OCI-LY1 (cell line): ENCODE measurements at regions not wholly inside any gene's neighbourhood (a gene's known extent, or its start where the extent isn't known, plus 50 kb on each side); places are given as distances from the start of the nearest gene placed in this dataset.

Experiments
- H2AFZ ChIP-seq: fragments of 200-600 bp; sonication (generic), shearing (Covaris generic); 2 replicates; pipeline ENCODE4 v1.6.0; 2014; ENCODE audit warnings: antibody characterized with exemption, mild to moderate bottlenecking, low read length
- H3F3A ChIP-seq: fragments of 200-600 bp; sonication (generic), shearing (Covaris generic); 2 replicates; pipeline ENCODE4 v1.6.0; 2014; ENCODE audit warnings: mild to moderate bottlenecking, antibody characterized with exemption, low read length, moderate library complexity; ENCODE audit not compliant: insufficient read depth
- H3K27ac ChIP-seq: fragments of 200-600 bp; sonication (generic); 2 replicates; pipeline ENCODE4 v1.5.1; 2014; ENCODE audit warnings: low read length, mixed run types, mild to moderate bottlenecking, low read depth; ENCODE audit not compliant: poor library complexity, severe bottlenecking
- H3K27me3 ChIP-seq: fragments of 200-600 bp; sonication (generic); 2 replicates; pipeline ENCODE4 v1.6.0; 2014; ENCODE audit warnings: antibody characterized with exemption, mild to moderate bottlenecking, low read length, moderate library complexity; ENCODE audit not compliant: insufficient read depth
- H3K36me3 ChIP-seq: fragments of 200-600 bp; sonication (generic); 2 replicates; pipeline ENCODE4 v1.6.1; 2014; ENCODE audit warnings: mild to moderate bottlenecking, antibody characterized with exemption, low read length, moderate library complexity, mixed read lengths; ENCODE audit not compliant: insufficient read depth
- H3K4me1 ChIP-seq: fragments of 200-600 bp; sonication (generic); 2 replicates; pipeline ENCODE4 v1.5.1; 2014; ENCODE audit warnings: mild to moderate bottlenecking, low read length, moderate library complexity; ENCODE audit not compliant: insufficient read depth, severe bottlenecking
- H3K4me2 ChIP-seq: fragments of 200-600 bp; sonication (generic), shearing (Covaris generic); 2 replicates; pipeline ENCODE4 v1.6.1; 2014; ENCODE audit warnings: low read length
- H3K4me3 ChIP-seq: fragments of 200-600 bp; sonication (generic); 2 replicates; pipeline ENCODE4 v1.5.1; 2014; ENCODE audit warnings: low read length, low read depth, mild to moderate bottlenecking, mixed read lengths; ENCODE audit not compliant: poor library complexity, severe bottlenecking
- H3K79me2 ChIP-seq: fragments of 200-600 bp; shearing (Covaris generic); 2 replicates; pipeline ENCODE4 v1.6.1; 2016; ENCODE audit warnings: mixed run types, low read length, mixed read lengths; ENCODE audit not compliant: insufficient read depth
- H3K9ac ChIP-seq: fragments of 200-600 bp; sonication (generic), shearing (Covaris generic); 2 replicates; pipeline ENCODE4 v1.6.1; 2014; ENCODE audit warnings: mild to moderate bottlenecking, low read length, mixed read lengths
- H3K9me2 ChIP-seq: fragments of 200-600 bp; sonication (generic), shearing (Covaris generic); 2 replicates; pipeline ENCODE4 v1.6.1; 2014; ENCODE audit warnings: low read depth, mild to moderate bottlenecking, low read length, mixed read lengths
- H3K9me3 ChIP-seq: fragments of 200-600 bp; shearing (Covaris generic); 2 replicates; pipeline ENCODE4 v1.6.1; 2014; ENCODE audit warnings: low read length, mixed read lengths
- H4K20me1 ChIP-seq: fragments of 200-600 bp; sonication (generic), shearing (Covaris generic); 2 replicates; pipeline ENCODE4 v1.6.0; 2016; ENCODE audit warnings: mild to moderate bottlenecking, low read length; ENCODE audit not compliant: insufficient read depth
- CTCF ChIP-seq: fragments of 200-600 bp; sonication (generic), shearing (Covaris generic); IDR thresholded peaks from 2 replicates; pipeline ENCODE4 v1.5.1; 2017; ENCODE audit warnings: mild to moderate bottlenecking, antibody characterized with exemption, low read length, moderate library complexity, mixed read lengths
- EZH2 ChIP-seq: fragments of 200-600 bp; sonication (generic), shearing (Covaris generic); IDR thresholded peaks from 2 replicates; pipeline ENCODE4 v1.8.0; 2017; ENCODE audit warnings: borderline replicate concordance, mixed run types, mild to moderate bottlenecking, antibody characterized with exemption, low read length, moderate library complexity, mixed read lengths

- Histone ChIP-seq H3K4me1 (no peaks in the 10 kb centered on the region), H3K79me2 (no peaks in the 10 kb centered on the region), H4K20me1 (no peaks in the 10 kb centered on the region), H3K4me2 (no peak overlapping the region), H3K27me3 (no peaks in the 10 kb centered on the region), H3K4me3 (no peak overlapping the region), H3K9me3 (no peaks in the 10 kb centered on the region), H3K27ac (no peak overlapping the region), H3K9me2 (no peaks in the 10 kb centered on the region), H3K36me3 (no peaks in the 10 kb centered on the region), H3F3A (no peaks in the 10 kb centered on the region), H2AFZ (no peak overlapping the region), H3K9ac (no peak overlapping the region)
- TF ChIP-seq EZH2 (no peak), CTCF (no peak)
Measured at GRCh38 chr14:21807975-21808374, 134.4 kb upstream of the OR4E1 start.

GRCh38 chr14:21804981-21805380 lies 131.4 kb upstream of the OR4E1 start:
- no peaks in the 10 kb centered on the region for H3K9me2 ChIP-seq
- H3K4me1 ChIP-seq: no peaks in the 10 kb centered on the region
- H4K20me1 ChIP-seq: no peaks in the 10 kb centered on the region
- H3K36me3 ChIP-seq: no peaks in the 10 kb centered on the region
- H2AFZ ChIP-seq: no peak overlapping the region
- no peaks in the 10 kb centered on the region for H3K27me3 ChIP-seq
- H3K79me2 ChIP-seq: no peaks in the 10 kb centered on the region
- H3K9me3 ChIP-seq: no peaks in the 10 kb centered on the region
- TF ChIP-seq CTCF: no peak
- no peak for TF ChIP-seq EZH2
- H3F3A ChIP-seq: no peaks in the 10 kb centered on the region
- H3K27ac ChIP-seq: no peak overlapping the region
- no peak overlapping the region for H3K4me3 ChIP-seq
- H3K4me2 ChIP-seq: no peak overlapping the region
- H3K9ac ChIP-seq: no peak overlapping the region

- Histone ChIP-seq H3K9me3 (no peaks in the 10 kb centered on the region), H3K4me2 (no peak overlapping the region), H3K9ac (no peak overlapping the region), H3K79me2 (no peaks in the 10 kb centered on the region), H2AFZ (no peak overlapping the region), H3F3A (no peaks in the 10 kb centered on the region), H3K4me3 (no peak overlapping the region), H3K4me1 (no peaks in the 10 kb centered on the region), H3K27ac (no peak overlapping the region), H4K20me1 (no peaks in the 10 kb centered on the region), H3K27me3 (no peaks in the 10 kb centered on the region), H3K36me3 (no peaks in the 10 kb centered on the region), H3K9me2 (no peaks in the 10 kb centered on the region)
- TF ChIP-seq EZH2 (no peak), CTCF (no peak)
Measured at GRCh38 chr14:21802441-21802840, 128.8 kb upstream of the OR4E1 start.
